HepG2 (cell line): ENCODE measurements at regions not wholly inside any gene's neighbourhood (a gene's known extent, or its start where the extent isn't known, plus 50 kb on each side); places are given as distances from the start of the nearest gene placed in this dataset.

ENCODE experiments used
- POLR2A ChIP-seq, 2 experiments: IDR thresholded peaks; 2 replicates each; pipeline ENCODE4 v1.6.1; 2011; ENCODE audit warnings: low read depth in 2 of 2, low read length in 2 of 2, mild to moderate bottlenecking in 1 of 2, moderate library complexity in 1 of 2; ENCODE audit not compliant: insufficient read depth in 1 of 2
- PRDM10 ChIP-seq: sonication (generic); formaldehyde crosslinking; IDR thresholded peaks from 2 replicates; pipeline ENCODE4 v1.4.0; 2020; ENCODE audit warnings: low read depth, missing genetic modification reagents
- ZFY ChIP-seq: sonication (generic); formaldehyde crosslinking; IDR thresholded peaks from 2 replicates; pipeline ENCODE4 v1.4.0; 2020; ENCODE audit warnings: missing genetic modification reagents

GRCh38 chr13:112205990-112206389 lies 139.0 kb downstream of the SOX1 start:
- TF ChIP-seq ZFY (CRISPR knock-in tag) (no peak), PRDM10 (CRISPR knock-in tag) (no peak), POLR2A (IDR thresholded peaks at IDR 0.05; ENCODE audit: insufficient read depth in 1 of 2, low read depth in 2 of 2, low read length in 2 of 2) (no peak)
